ENCODE measurements at regions not wholly inside any gene's neighbourhood (a gene's known extent, or its start where the extent isn't known, plus 50 kb on each side); places are given as distances from the start of the nearest gene placed in this dataset.

DNA sequence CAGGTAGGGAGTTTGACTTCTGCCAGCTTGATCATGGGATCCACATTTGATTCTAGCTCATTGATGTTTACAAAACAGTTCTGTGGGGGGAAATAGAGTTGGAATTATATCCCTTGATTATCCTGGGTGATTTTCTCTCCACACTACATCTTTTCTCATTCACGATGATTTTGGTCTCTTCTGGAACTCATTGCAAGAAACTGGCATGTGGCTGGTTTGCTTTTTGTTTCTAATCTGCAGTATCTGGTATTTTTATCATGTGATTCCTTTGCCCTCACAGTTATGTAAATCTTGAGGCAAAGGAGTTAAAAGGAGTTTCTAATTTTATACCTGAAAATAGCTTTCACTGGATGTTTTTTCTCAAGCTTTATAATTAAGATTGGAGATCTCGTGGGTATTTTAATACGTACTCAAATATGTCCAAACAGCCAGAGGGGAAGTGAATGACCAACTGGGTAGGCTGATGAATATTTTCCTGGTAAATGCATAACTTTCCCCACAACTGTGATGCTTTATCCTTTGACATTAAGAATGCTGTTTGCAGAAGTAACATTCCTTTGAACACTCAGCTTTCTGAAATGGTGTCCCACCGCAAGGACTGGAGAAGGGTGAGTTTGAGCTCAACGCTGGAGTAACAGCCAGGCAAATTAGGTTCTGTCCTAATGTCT lies 502.9 kb upstream of the ZEB2 start:
- Histone ChIP-seq H3K9me3 (no peaks in the 10 kb centered on the region), H3K36me3 (no peaks in the 10 kb centered on the region), H3K27me3 (no peaks in the 10 kb centered on the region), H3K4me1 (no peaks in the 10 kb centered on the region), H3K27ac (no peak overlapping the region), H3K4me3 (no peak overlapping the region)
- DNase-seq: no peak
- TF ChIP-seq, protein P1, sequence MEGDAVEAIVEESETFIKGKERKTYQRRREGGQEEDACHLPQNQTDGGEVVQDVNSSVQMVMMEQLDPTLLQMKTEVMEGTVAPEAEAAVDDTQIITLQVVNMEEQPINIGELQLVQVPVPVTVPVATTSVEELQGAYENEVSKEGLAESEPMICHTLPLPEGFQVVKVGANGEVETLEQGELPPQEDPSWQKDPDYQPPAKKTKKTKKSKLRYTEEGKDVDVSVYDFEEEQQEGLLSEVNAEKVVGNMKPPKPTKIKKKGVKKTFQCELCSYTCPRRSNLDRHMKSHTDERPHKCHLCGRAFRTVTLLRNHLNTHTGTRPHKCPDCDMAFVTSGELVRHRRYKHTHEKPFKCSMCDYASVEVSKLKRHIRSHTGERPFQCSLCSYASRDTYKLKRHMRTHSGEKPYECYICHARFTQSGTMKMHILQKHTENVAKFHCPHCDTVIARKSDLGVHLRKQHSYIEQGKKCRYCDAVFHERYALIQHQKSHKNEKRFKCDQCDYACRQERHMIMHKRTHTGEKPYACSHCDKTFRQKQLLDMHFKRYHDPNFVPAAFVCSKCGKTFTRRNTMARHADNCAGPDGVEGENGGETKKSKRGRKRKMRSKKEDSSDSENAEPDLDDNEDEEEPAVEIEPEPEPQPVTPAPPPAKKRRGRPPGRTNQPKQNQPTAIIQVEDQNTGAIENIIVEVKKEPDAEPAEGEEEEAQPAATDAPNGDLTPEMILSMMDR (IDR thresholded peaks at IDR 0.05): no peak
- no peak for TF ChIP-seq POLR2A (IDR thresholded peaks at IDR 0.05)

DNA sequence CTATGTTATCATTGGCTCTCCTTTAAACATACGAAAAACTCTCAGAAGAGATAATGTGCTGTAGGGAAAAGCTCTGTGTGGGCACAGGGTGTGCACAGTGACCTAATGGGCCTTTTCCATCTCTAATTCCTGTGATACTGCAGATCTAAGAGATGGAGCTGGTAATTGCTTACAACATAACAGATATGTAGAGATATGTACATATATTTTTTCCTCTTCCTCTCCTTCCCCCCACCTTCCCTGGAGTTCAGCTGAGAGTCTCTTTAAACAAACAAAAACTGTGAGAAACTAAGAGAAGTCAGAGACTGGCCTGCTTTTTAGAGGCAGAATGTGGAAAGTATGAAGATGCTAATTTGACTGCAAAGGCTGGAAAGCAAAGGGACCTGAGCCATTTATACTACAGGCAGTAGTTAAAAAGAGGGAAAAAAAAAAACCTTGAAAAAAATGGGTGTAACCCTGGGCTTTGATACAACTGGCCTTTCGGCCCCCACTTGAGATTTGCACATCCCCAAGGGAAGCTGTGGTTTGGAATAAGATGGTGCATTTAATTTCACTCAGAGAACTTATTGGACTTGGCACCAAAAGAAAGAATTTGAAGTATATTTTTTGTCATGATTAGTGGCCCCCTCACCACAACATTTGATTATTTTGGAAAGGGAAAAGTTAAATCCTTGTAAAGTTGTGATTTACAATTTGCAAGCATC lies 502.2 kb upstream of the ZEB2 start:
- Histone ChIP-seq H3K27me3 (no peaks in the 10 kb centered on the region), H3K36me3 (no peaks in the 10 kb centered on the region), H3K27ac (no peak overlapping the region), H3K4me3 (no peak overlapping the region), H3K9me3 (no peaks in the 10 kb centered on the region), H3K4me1 (no peaks in the 10 kb centered on the region)
- TF ChIP-seq POLR2A (IDR thresholded peaks at IDR 0.05): no peak
- TF ChIP-seq, protein P1 (IDR thresholded peaks at IDR 0.05): no peak
- no peak for DNase-seq

DNA sequence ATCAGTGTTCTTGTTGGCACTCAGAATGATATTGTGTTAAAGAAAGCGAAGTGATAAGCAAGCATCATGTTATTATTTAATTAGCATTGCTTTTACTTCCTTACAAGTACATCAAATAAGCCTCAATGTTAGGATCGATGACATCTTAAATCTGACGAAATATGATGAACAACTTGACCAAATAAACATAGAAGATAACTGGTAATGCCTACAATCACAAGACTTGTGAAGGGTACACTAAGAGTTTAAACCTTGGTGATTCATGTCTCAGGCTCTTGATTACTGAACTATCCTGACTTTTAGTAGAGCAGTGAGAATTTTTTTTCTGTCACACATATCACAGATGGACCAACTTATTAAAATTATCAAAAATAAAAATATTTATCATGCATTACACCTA lies 500.8 kb upstream of the ZEB2 start:
- Histone ChIP-seq H3K4me1 (no peaks in the 10 kb centered on the region), H3K27ac (no peak overlapping the region), H3K4me3 (no peak overlapping the region), H3K27me3 (no peaks in the 10 kb centered on the region), H3K9me3 (no peaks in the 10 kb centered on the region), H3K36me3 (no peaks in the 10 kb centered on the region)
- no peak for DNase-seq
- TF ChIP-seq POLR2A (IDR thresholded peaks at IDR 0.05): no peak
- TF ChIP-seq, protein P1 (IDR thresholded peaks at IDR 0.05): no peak

DNA sequence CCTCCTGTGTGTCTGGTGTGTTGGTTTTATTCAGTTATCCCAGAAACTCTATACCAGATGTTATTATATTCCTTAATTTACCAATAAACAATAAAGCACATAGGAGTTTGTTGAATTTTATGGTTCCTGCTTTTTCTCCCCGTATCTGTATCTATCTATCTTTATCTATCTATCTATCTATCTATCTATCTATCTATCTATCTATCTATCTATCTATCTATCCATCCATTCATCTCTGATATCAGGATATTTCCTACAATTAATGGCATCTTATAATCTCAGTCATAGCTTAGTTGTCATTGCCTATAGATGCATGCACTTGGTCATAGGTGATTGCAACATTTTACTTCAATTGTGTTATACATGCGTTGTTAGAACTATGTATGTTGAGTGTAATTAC lies 500.2 kb upstream of the ZEB2 start:
- no peaks in the 10 kb centered on the region for H3K4me1 ChIP-seq
- no peak for TF ChIP-seq POLR2A (IDR thresholded peaks at IDR 0.05)
- TF ChIP-seq, protein P1 (IDR thresholded peaks at IDR 0.05): no peak
- no peaks in the 10 kb centered on the region for H3K27me3 ChIP-seq
- no peaks in the 10 kb centered on the region for H3K9me3 ChIP-seq
- H3K4me3 ChIP-seq: no peak overlapping the region
- H3K36me3 ChIP-seq: no peaks in the 10 kb centered on the region
- DNase-seq: no peak
- no peak overlapping the region for H3K27ac ChIP-seq

DNA sequence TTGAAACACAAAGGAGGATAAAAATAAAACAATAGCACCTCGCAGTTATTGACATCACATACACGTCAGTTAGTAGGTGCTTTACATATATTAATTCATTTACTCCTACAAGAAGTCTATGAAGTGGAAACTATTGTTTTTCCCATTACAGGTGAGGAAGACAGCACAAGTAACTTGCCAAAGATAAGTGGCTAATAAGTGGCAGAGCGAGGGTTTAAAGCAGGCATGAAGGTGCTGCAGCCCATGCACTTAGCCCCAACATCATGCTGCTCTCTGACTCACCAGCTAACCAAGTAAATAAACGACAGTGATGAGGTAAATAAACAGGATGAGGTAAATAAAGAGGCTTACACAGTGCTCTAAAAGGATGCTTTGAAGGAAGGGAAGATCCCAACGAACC lies 498.6 kb upstream of the ZEB2 start:
- TF ChIP-seq, protein P1 (IDR thresholded peaks at IDR 0.05): no peak
- TF ChIP-seq POLR2A (IDR thresholded peaks at IDR 0.05): no peak
- Histone ChIP-seq H3K4me3 (no peak overlapping the region), H3K27ac (no peak overlapping the region), H3K27me3 (no peaks in the 10 kb centered on the region), H3K4me1 (no peaks in the 10 kb centered on the region), H3K9me3 (no peaks in the 10 kb centered on the region), H3K36me3 (no peaks in the 10 kb centered on the region)
- no peak for DNase-seq

All from Peyer's patch (tissue), 4 donors.